Spleen (tissue), 11 donors: ENCODE measurements at regions not wholly inside any gene's neighbourhood (a gene's known extent, or its start where the extent isn't known, plus 50 kb on each side); places are given as distances from the start of the nearest gene placed in this dataset.
"Not testable (repeated sequence)": the region's sequence is repeated elsewhere in the genome, so short reads cannot be mapped to it uniquely, and the experiment has no call there.

Experiments used
- DNase-seq: peaks from one replicate; pipeline ENCODE4 v3.0.0-alpha.2; 2020
- H3K27ac ChIP-seq, 8 donors: fragments of 200-600 bp; sonication (generic) in 7 of 8; 1 replicate in 4 of 8; 2 replicates in 4 of 8; pipeline versions ENCODE4 v1.5.0 to v1.8.0; 2016 to 2021; ENCODE audit warnings: inconsistent platforms in 4 of 8, mild to moderate bottlenecking in 4 of 8, moderate library complexity in 1 of 8
- H3K27me3 ChIP-seq, 7 donors: fragments of 200-600 bp; sonication (generic) in 6 of 7; replicated peaks in 1 of 7; 1 replicate in 4 of 7; 2 replicates in 3 of 7; pipeline versions ENCODE4 v1.5.0 to v1.8.0; 2016 to 2021; ENCODE audit warnings: inconsistent platforms in 3 of 7, mild to moderate bottlenecking in 1 of 7
- H3K36me3 ChIP-seq, 6 donors: fragments of 200-600 bp; sonication (generic) in 5 of 6; 1 replicate in 4 of 6; 2 replicates in 2 of 6; pipeline versions ENCODE4 v1.5.0 to v1.8.0; 2016 to 2021; ENCODE audit warnings: inconsistent platforms in 2 of 6
- H3K4me1 ChIP-seq, 6 donors: fragments of 200-600 bp; sonication (generic) in 5 of 6; 1 replicate in 3 of 6; 2 replicates in 3 of 6; pipeline versions ENCODE4 v1.5.0 to v1.8.0; 2016 to 2021; ENCODE audit warnings: inconsistent platforms in 3 of 6
- H3K4me3 ChIP-seq, 8 donors: fragments of 200-600 bp; sonication (generic) in 7 of 8; 1 replicate in 4 of 8; 2 replicates in 4 of 8; pipeline versions ENCODE4 v1.5.0 to v1.8.0; 2016 to 2021; ENCODE audit warnings: inconsistent platforms in 4 of 8, mild to moderate bottlenecking in 4 of 8, moderate library complexity in 2 of 8
- H3K9me3 ChIP-seq, 8 donors: fragments of 200-600 bp; sonication (generic) in 7 of 8; 1 replicate in 4 of 8; 2 replicates in 4 of 8; pipeline versions ENCODE4 v1.5.0 to v1.8.0; 2016 to 2021; ENCODE audit warnings: inconsistent platforms in 4 of 8
- WGBS, 5 donors: extraction: QIAGEN DNeasy Blood & Tissue Kit in 3 of 5; methylation state at CpG; one replicate each; pipeline versions ENCODE4 v1.1.5 to v1.1.7; 2013 to 2018; 5-methylcytosine and 5-hydroxymethylcytosine counted together
- intact Hi-C: fragments of 100-400 bp; cut with DNase I; formaldehyde crosslinking; loops from one replicate; pipeline ENCODE4 v1.15.0; 2023; ENCODE audit warnings: low total_unique reads
- small RNA-seq, 4 donors: library from RNA; depleted of rRNA; stranded (forward); fragments of <200 nt; gene quantifications; one replicate each; pipeline ENCODE3, GENCODE V24; 2016
- donor health status: healthy with polysubstance abuse.
- donor health status: DM: no; HTN: no; CAD: no; lungs with moderate emphysema.
- donor health status: DM: no; HTN: no; CAD: no.
- donor health status: Bipolar disorder and iron deficiency.
- donor health status: healthy.
- donor health status: DM: no; HTN: no; CAD: no.
- donor health status: DM: yes; HTN: yes; CAD: no.

DNA sequence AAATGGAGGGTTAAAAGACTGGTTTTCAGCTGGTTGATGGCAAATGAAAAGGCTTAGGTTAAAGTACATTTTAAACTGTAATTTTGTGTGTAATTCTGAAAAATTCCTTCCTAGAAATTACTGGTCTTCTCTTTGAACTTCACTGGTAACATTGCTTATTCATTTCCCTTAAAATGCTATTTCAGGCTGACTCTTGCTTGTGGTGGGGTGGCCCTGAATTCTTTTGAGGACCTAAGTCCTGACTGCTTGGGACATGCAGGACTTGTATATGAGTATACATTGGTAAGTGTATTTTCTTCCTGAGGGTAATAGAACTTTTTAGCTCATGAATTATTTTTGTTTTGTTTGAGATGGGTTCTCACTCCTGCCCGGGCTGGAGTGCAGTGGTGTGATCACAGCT lies 63.0 kb upstream of the ERV3-1 start:
- DNase-seq, H3K27me3 ChIP-seq, intact Hi-C loops, H3K4me1 ChIP-seq, H3K27ac ChIP-seq, H3K4me3 ChIP-seq, H3K9me3 ChIP-seq: not testable (repeated sequence)
- WGBS, 5 donors, result 94 to 100% (median 100%) methylated on average over 1 of the region's 1 CpG
- H3K36me3 ChIP-seq, result peaks cover 0 to 61% (median 7%) of the 10 kb centered on the region in 6 donors

- peaks cover 0 to 26% (median 3%) of the 10 kb centered on the region in 6 donors for H3K36me3 ChIP-seq
- H3K4me1 ChIP-seq, H3K27me3 ChIP-seq, H3K4me3 ChIP-seq, H3K9me3 ChIP-seq, DNase-seq, intact Hi-C loops, H3K27ac ChIP-seq: not testable (repeated sequence)
- 85 to 97% (median 86%) methylated on average over 2 of the region's 2 CpGs for WGBS, 5 donors
These were observed 56.1 kb upstream of the ERV3-1 start for GRCh38 chr7:65062566-65062965.

- WGBS, 5 donors, result 88 to 98% (median 94%) methylated on average over 1 of the region's 1 CpG
- H3K9me3 ChIP-seq, H3K4me3 ChIP-seq, H3K4me1 ChIP-seq, DNase-seq, H3K27me3 ChIP-seq, intact Hi-C loops: not testable (repeated sequence)
- H3K27ac ChIP-seq, result peak overlapping the region in 5 of 8 donors; percentile 27 to 62 (median 33)
- H3K36me3 ChIP-seq, result peaks cover 0 to 16% (median 2%) of the 10 kb centered on the region in 6 donors
These were observed 52.8 kb upstream of the ERV3-1 start for GRCh38 chr7:65059247-65059646.

Small RNAs in the stretch of these regions (small RNA-seq; reads per million reads assigned to genes)
- gene AC104073.1 (0 reads per million in 4 donors), gene SNORA15B-1 (0 reads per million in 4 donors), gene SNORA22C (0 to 0.12 (median 0) reads per million in 4 donors)
